Urinary bladder (tissue), 3 donors: ENCODE measurements at regions not wholly inside any gene's neighbourhood (a gene's known extent, or its start where the extent isn't known, plus 50 kb on each side); places are given as distances from the start of the nearest gene placed in this dataset.
"Not testable (repeated sequence)": the region's sequence is repeated elsewhere in the genome, so short reads cannot be mapped to it uniquely, and the experiment has no call there.

ENCODE experiments used
- DNase-seq: peaks from one replicate; pipeline ENCODE4 v3.0.0-alpha.2; 2015; ENCODE audit errors: extremely low spot score
- H3K27ac ChIP-seq: one replicate; pipeline ENCODE4 v1.5.1; 2013; ENCODE audit warnings: low read depth, mild to moderate bottlenecking, moderate library complexity
- H3K36me3 ChIP-seq: one replicate; pipeline ENCODE4 v1.6.1; 2013; ENCODE audit warnings: mild to moderate bottlenecking, moderate library complexity; ENCODE audit not compliant: insufficient read depth
- H3K4me1 ChIP-seq: one replicate; pipeline ENCODE4 v1.6.1; 2013; ENCODE audit warnings: mild to moderate bottlenecking, moderate library complexity; ENCODE audit not compliant: insufficient read depth
- H3K4me3 ChIP-seq: one replicate; pipeline ENCODE4 v1.5.1; 2013; ENCODE audit warnings: low read depth, low read length
- WGBS: extraction: QIAGEN DNeasy Blood & Tissue Kit; methylation state at CpG from one replicate; pipeline ENCODE4 v1.1.7; 2013; 5-methylcytosine and 5-hydroxymethylcytosine counted together
- donor health status: healthy with polysubstance abuse.
- donor health status: healthy.

- no peak overlapping the region for H3K4me3 ChIP-seq
- no peaks in the 10 kb centered on the region for H3K4me1 ChIP-seq
- H3K27ac ChIP-seq: no peak overlapping the region
- no peaks in the 10 kb centered on the region for H3K36me3 ChIP-seq
- DNase-seq: no peak
- WGBS: 98% methylated on average over 50 of the region's 50 CpGs
Observed at GRCh38 chr13:58318495-58319167, 687.1 kb downstream of the PCDH17 start.

GRCh38 chr13:58324161-58324560 lies 692.6 kb downstream of the PCDH17 start:
- Histone ChIP-seq H3K36me3 (no peaks in the 10 kb centered on the region), H3K4me1 (no peaks in the 10 kb centered on the region), H3K4me3 (no peak overlapping the region), H3K27ac (no peak overlapping the region)
- DNase-seq: no peak

- Histone ChIP-seq H3K4me3 (no peak overlapping the region), H3K36me3 (no peaks in the 10 kb centered on the region), H3K4me1 (no peaks in the 10 kb centered on the region), H3K27ac (no peak overlapping the region)
- DNase-seq: no peak
- 85% methylated on average over 5 of the region's 5 CpGs for WGBS
Observed at GRCh38 chr13:58329746-58330145, 698.2 kb downstream of the PCDH17 start.

- Histone ChIP-seq H3K4me1 (no peaks in the 10 kb centered on the region), H3K4me3 (no peak overlapping the region), H3K36me3 (no peaks in the 10 kb centered on the region), H3K27ac (no peak overlapping the region)
- no peak for DNase-seq
Observed at GRCh38 chr13:58340895-58341294, 709.4 kb downstream of the PCDH17 start.

- Histone ChIP-seq H3K36me3 (no peaks in the 10 kb centered on the region), H3K27ac (no peak overlapping the region), H3K4me3 (no peak overlapping the region), H3K4me1 (no peaks in the 10 kb centered on the region)
- WGBS: 88% methylated on average over 1 of the region's 1 CpG
- no peak for DNase-seq
Observed at GRCh38 chr13:58341318-58341717, 709.8 kb downstream of the PCDH17 start.

GRCh38 chr13:58343076-58343475 lies 711.5 kb downstream of the PCDH17 start:
- 49% methylated on average over 3 of the region's 3 CpGs for WGBS
- H3K27ac ChIP-seq: no peak overlapping the region
- no peak overlapping the region for H3K4me3 ChIP-seq
- H3K36me3 ChIP-seq: no peaks in the 10 kb centered on the region
- no peak for DNase-seq
- H3K4me1 ChIP-seq: no peaks in the 10 kb centered on the region

- not testable (repeated sequence) for H3K4me1 ChIP-seq, H3K4me3 ChIP-seq, H3K27ac ChIP-seq, H3K36me3 ChIP-seq, DNase-seq
- WGBS: 96% methylated on average over 9 of the region's 9 CpGs
Observed at GRCh38 chr13:58352100-58352499, 720.6 kb downstream of the PCDH17 start.

- 87% methylated on average over 5 of the region's 5 CpGs for WGBS
- no peaks in the 10 kb centered on the region for H3K36me3 ChIP-seq
- no peak overlapping the region for H3K4me3 ChIP-seq
- DNase-seq: no peak
- H3K4me1 ChIP-seq: no peaks in the 10 kb centered on the region
- no peak overlapping the region for H3K27ac ChIP-seq
Observed at GRCh38 chr13:58369936-58370335, 738.4 kb downstream of the PCDH17 start.

- Histone ChIP-seq H3K36me3 (no peaks in the 10 kb centered on the region), H3K4me3 (no peak overlapping the region), H3K27ac (no peak overlapping the region), H3K4me1 (no peaks in the 10 kb centered on the region)
- 75% methylated on average over 1 of the region's 1 CpG for WGBS
- no peak for DNase-seq
Observed at GRCh38 chr13:58376349-58376748, 744.8 kb downstream of the PCDH17 start.

- 87% methylated on average over 5 of the region's 5 CpGs for WGBS
- Histone ChIP-seq H3K4me1 (no peaks in the 10 kb centered on the region), H3K36me3 (no peaks in the 10 kb centered on the region), H3K4me3 (no peak overlapping the region), H3K27ac (no peak overlapping the region)
- no peak for DNase-seq
Observed at GRCh38 chr13:58376775-58377174, 745.2 kb downstream of the PCDH17 start.

- no peak overlapping the region for H3K4me3 ChIP-seq
- whole genome bisulfite sequencing: 83% methylated on average over 1 of the region's 1 CpG
- no peaks in the 10 kb centered on the region for H3K4me1 ChIP-seq
- DNase-seq: no peak
- H3K36me3 ChIP-seq: no peaks in the 10 kb centered on the region
- H3K27ac ChIP-seq: no peak overlapping the region
Observed at GRCh38 chr13:58379221-58379620, 747.7 kb downstream of the PCDH17 start.

GRCh38 chr13:58385336-58385735 lies 753.8 kb downstream of the PCDH17 start:
- not testable (repeated sequence) for H3K4me1 ChIP-seq, H3K27ac ChIP-seq, H3K36me3 ChIP-seq, H3K4me3 ChIP-seq, DNase-seq
- 96% methylated on average over 18 of the region's 18 CpGs for WGBS

GRCh38 chr13:58397596-58398387 lies 766.2 kb downstream of the PCDH17 start:
- DNase-seq: no peak
- Histone ChIP-seq H3K36me3 (no peaks in the 10 kb centered on the region), H3K27ac (no peak overlapping the region), H3K4me3 (no peak overlapping the region), H3K4me1 (no peaks in the 10 kb centered on the region)
- 96% methylated on average over 6 of the region's 6 CpGs for WGBS

- H3K4me1 ChIP-seq: no peaks in the 10 kb centered on the region
- no peaks in the 10 kb centered on the region for H3K36me3 ChIP-seq
- H3K4me3 ChIP-seq: no peak overlapping the region
- H3K27ac ChIP-seq: no peak overlapping the region
- DNase-seq: no peak
Observed at GRCh38 chr13:58399263-58399662, 767.7 kb downstream of the PCDH17 start.
